Thyroid gland (tissue), 4 donors: ENCODE measurements at regions not wholly inside any gene's neighbourhood (a gene's known extent, or its start where the extent isn't known, plus 50 kb on each side); places are given as distances from the start of the nearest gene placed in this dataset.
A peak's percentile ranks its signal among the peaks of the same experiment; 100 is the strongest.
"Not testable (repeated sequence)": the region's sequence is repeated elsewhere in the genome, so short reads cannot be mapped to it uniquely, and the experiment has no call there.

Experiments used
- DNase-seq, 2 donors: peaks; one replicate each; pipeline ENCODE4 v3.0.0-alpha.2; 2019
- H3K27ac ChIP-seq, 3 donors: fragments of 200-600 bp; sonication (generic); 1 replicate in 2 of 3; 2 replicates in 1 of 3; pipeline ENCODE4 v1.5.1; 2016 to 2019; ENCODE audit warnings: mild to moderate bottlenecking in 1 of 3, moderate library complexity in 1 of 3
- H3K27me3 ChIP-seq: fragments of 200-600 bp; sonication (generic); one replicate; pipeline ENCODE4 v1.5.1; 2019
- H3K36me3 ChIP-seq, 2 donors: fragments of 200-600 bp; sonication (generic); one replicate each; pipeline ENCODE4 v1.5.1; 2016 to 2019
- H3K4me1 ChIP-seq, 2 donors: fragments of 200-600 bp; sonication (generic); one replicate each; pipeline ENCODE4 v1.5.1; 2017 to 2019
- H3K4me3 ChIP-seq, 3 donors: fragments of 200-600 bp; sonication (generic); replicated peaks in 1 of 3; 1 replicate in 2 of 3; 2 replicates in 1 of 3; pipeline ENCODE4 v1.5.1; 2016; ENCODE audit warnings: mild to moderate bottlenecking in 1 of 3
- H3K9me3 ChIP-seq: fragments of 200-600 bp; sonication (generic); one replicate; pipeline ENCODE4 v1.5.1; 2017
- CTCF ChIP-seq, 6 experiments: fragments of 200-600 bp in 3 of 6; fragments of 450-650 bp in 3 of 6; sonication (generic) in 3 of 6; IDR thresholded peaks; one replicate each; pipeline ENCODE4 v1.5.1; 2016 to 2019; ENCODE audit warnings: antibody characterized with exemption in 6 of 6, mild to moderate bottlenecking in 2 of 6, inconsistent platforms in 1 of 6, moderate library complexity in 1 of 6
- POLR2A ChIP-seq, 2 donors: fragments of 450-650 bp; IDR thresholded peaks; one replicate each; pipeline ENCODE4 v1.6.1; 2017; ENCODE audit warnings: antibody characterized with exemption in 2 of 2, mild to moderate bottlenecking in 2 of 2, moderate library complexity in 1 of 2
- WGBS, 2 donors: methylation state at CpG; one replicate each; pipeline ENCODE4 v1.1.5; 2017; 5-methylcytosine and 5-hydroxymethylcytosine counted together
- intact Hi-C: fragments of 100-400 bp; cut with DNase I; formaldehyde crosslinking; loops from one replicate; pipeline ENCODE4 v1.15.1; 2023

DNA sequence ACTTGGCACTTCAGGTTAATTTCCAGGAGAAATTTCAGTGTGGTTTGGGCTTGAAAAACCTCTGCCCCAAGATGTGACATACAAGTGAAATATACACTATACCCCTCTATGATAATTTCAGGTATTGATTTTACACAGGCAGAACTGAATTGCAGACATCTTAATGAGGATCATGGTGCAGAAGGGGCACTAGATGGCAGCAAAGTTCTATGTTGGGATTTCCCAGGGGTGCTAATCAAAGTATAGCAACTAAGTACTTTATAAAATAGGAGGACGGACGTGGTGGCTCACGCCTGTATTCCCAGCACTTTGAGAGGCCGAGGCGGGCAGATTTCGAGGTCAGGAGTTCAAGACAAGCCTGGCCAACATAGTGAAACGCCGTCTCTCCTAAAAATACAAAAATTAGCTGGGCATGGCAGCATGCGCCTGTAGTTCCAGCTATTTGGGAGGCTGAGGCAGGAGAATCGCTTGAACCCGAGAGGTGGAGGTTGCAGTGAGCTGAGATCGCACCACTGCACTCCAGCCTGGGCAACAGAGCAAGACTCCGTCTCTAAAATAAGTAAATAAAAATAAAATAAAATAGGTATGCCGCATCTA lies 555.7 kb downstream of the ETS1 start:
- 51 to 58% methylated on average over 14 of the region's 14 CpGs for WGBS, 2 donors
- not testable (repeated sequence) for H3K9me3 ChIP-seq, H3K27me3 ChIP-seq, H3K4me1 ChIP-seq, H3K4me3 ChIP-seq, H3K36me3 ChIP-seq, H3K27ac ChIP-seq
- intact Hi-C loops: loop anchor here (5.0 to 10.0 kb wide), 2 partner anchors 123 to 801 kb away; no protein-coding TSS in a partner anchor
- peak; percentile 43 to 49 for DNase-seq
- peak in 5 of 6 experiments; percentile 53 to 87 (median 82) for TF ChIP-seq CTCF (IDR thresholded peaks at IDR 0.05)

GRCh38 chr11:128029219-128029722 lies 558.1 kb downstream of the ETS1 start:
- H3K36me3 ChIP-seq: no peaks in the 10 kb centered on the region
- no peaks in the 10 kb centered on the region for H3K9me3 ChIP-seq
- H3K4me1 ChIP-seq: no peaks in the 10 kb centered on the region
- intact Hi-C loops: no loop called here
- WGBS, 2 donors: 0% methylated on average over 1 of the region's 1 CpG
- H3K27me3 ChIP-seq: no peaks in the 10 kb centered on the region
- H3K4me3 ChIP-seq: no peak overlapping the region
- peak; percentile 38 to 57 for DNase-seq
- H3K27ac ChIP-seq: no peak overlapping the region
- TF ChIP-seq POLR2A (IDR thresholded peaks at IDR 0.05) (no peak), CTCF (IDR thresholded peaks at IDR 0.05) (no peak)

DNA sequence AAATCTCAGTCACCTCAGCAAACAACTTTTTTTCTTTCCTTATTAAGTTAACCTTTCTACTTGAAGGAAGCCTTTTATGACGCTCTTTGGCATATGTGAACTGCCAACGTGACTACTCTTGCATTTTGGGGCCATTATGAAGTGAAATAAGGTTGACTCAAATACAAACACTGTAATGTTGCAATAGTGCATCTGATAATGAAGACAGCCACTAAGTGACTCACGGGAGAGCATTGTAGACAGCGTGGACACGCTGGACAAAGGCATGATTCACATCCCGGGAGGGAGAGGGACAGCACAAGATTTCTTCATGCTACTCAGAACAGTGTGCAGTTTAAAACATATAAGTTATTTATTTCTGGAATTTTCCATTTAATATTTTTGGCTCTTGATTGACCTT lies 560.8 kb downstream of the ETS1 start:
- no peak for DNase-seq
- WGBS, 2 donors: 60 to 63% methylated on average over 6 of the region's 6 CpGs

DNA sequence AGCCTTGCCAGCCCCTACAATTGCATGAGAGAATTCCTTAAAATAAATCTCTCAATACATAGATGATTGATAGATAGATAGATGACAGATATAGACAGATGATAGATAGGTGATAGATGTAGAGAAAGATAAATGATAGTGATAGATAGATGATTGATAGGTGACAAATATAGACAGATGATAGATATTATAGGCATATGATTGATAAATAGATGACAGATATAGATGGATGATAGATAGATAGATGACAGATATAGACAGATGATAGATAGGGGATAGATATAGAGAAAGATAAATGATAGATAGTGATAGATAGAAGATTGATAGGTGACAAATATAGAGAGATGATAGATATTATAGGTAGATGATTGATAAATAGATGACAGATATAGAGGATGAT lies 564.6 kb downstream of the ETS1 start:
- H3K4me1 ChIP-seq: no peaks in the 10 kb centered on the region
- no peaks in the 10 kb centered on the region for H3K27me3 ChIP-seq
- intact Hi-C loops: no loop called here
- H3K27ac ChIP-seq: no peak overlapping the region
- no peak overlapping the region for H3K4me3 ChIP-seq
- TF ChIP-seq CTCF (IDR thresholded peaks at IDR 0.05): no peak
- TF ChIP-seq POLR2A (IDR thresholded peaks at IDR 0.05): no peak
- H3K9me3 ChIP-seq: no peaks in the 10 kb centered on the region
- no peaks in the 10 kb centered on the region for H3K36me3 ChIP-seq
- DNase-seq: no peak

More for the DNA sequence above, 560.8 kb downstream of the ETS1 start:
- Histone ChIP-seq H3K9me3 (no peaks in the 10 kb centered on the region), H3K4me3 (no peak overlapping the region), H3K27ac (no peak overlapping the region), H3K36me3 (no peaks in the 10 kb centered on the region), H3K4me1 (no peaks in the 10 kb centered on the region), H3K27me3 (no peaks in the 10 kb centered on the region)
- TF ChIP-seq POLR2A (IDR thresholded peaks at IDR 0.05) (no peak), CTCF (IDR thresholded peaks at IDR 0.05) (no peak)
- intact Hi-C loops: no loop called here

DNA sequence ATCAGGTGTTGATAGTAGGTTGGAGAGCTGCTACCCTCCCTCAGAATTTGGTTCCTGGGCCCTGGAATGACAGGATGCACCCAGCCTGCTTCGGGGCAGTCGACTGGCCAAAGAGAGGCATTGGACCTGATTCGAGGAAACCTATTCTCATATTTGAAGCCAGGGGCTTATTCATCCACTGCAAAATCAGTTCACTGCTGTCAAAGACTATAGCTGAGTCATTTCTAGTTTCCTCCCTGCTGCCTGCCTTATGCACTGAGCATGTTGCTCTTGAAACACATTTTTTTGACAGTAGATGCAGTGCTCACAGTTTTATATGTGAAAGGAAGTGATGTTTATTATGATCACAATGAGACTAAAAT lies 565.4 kb downstream of the ETS1 start:
- TF ChIP-seq POLR2A (IDR thresholded peaks at IDR 0.05) (no peak), CTCF (IDR thresholded peaks at IDR 0.05) (no peak)
- no peak overlapping the region for H3K4me3 ChIP-seq
- H3K27me3 ChIP-seq: no peaks in the 10 kb centered on the region
- intact Hi-C loops: no loop called here
- H3K9me3 ChIP-seq: no peaks in the 10 kb centered on the region
- WGBS, 2 donors: 69 to 81% methylated on average over 3 of the region's 3 CpGs
- no peak overlapping the region for H3K27ac ChIP-seq
- no peaks in the 10 kb centered on the region for H3K36me3 ChIP-seq
- no peaks in the 10 kb centered on the region for H3K4me1 ChIP-seq
- no peak for DNase-seq
